C1 segment of cervical spinal cord (tissue), 14 donors: ENCODE measurements at regions not wholly inside any gene's neighbourhood (a gene's known extent, or its start where the extent isn't known, plus 50 kb on each side); places are given as distances from the start of the nearest gene placed in this dataset.
"Not testable (repeated sequence)": the region's sequence is repeated elsewhere in the genome, so short reads cannot be mapped to it uniquely, and the experiment has no call there.

Experiments used
- DNase-seq, 14 donors: peaks; one replicate each; lab custom pipeline; 2025; lab: John Stamatoyannopoulos, UW

DNA sequence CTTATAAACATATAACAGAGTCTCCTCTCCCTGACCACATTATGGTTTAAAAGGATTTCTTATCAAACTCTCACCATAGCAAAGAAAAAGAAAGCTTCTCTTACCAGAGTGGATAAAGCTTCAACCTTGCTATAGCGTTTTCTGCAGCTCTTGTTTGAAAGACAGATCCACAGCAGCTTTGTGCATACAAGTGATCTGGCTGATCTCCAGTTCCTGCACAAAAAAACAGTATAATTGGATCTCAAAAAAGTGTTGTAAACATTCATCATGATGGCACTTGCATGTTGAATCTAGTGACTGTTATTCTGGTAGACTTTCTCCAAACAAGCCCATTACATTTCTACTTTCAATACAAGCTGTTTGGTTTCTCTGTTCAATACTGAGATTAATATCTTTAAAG, 178.9 kb upstream of the MGAT4C start:
- DNase-seq: no peak

DNA sequence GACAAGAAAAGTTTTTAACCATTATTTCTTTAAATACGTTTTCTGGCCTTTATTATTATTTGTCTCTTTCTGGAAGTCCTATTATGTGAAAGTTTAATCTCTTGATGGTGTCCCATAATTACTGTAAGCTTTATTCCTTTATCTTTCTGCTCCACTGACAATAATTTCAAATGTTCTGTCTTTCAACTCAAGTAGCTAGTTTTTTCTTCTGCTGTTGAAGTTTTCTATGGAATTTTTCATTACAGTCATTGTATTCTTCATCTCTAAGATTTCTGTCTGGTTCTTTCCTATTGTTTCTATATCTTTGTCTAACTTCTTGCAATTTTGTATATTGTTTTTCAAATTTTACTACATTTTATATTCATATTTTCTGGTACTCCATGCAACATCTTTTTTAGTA, 173.6 kb upstream of the MGAT4C start:
- no peak for DNase-seq

DNA sequence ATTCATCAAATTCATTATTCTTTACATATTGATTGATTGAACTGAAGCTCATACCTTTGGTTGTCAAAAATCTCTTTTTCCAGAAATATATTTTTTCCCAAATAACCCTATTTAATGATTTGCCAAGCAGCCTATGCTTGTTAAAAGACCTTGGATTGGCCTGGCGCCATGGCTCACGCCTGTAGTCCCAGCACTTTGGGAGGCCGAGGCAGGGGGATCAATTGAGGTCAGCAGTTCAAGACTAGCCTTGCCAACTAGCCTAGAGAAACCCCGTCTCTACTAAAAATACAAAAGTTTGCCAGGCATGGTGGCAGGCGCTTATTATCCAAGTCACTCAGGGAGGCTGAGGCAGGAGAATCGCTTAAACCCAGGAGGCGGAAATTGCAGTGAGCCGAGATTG, 165.1 kb upstream of the MGAT4C start:
- no peak for DNase-seq

DNA sequence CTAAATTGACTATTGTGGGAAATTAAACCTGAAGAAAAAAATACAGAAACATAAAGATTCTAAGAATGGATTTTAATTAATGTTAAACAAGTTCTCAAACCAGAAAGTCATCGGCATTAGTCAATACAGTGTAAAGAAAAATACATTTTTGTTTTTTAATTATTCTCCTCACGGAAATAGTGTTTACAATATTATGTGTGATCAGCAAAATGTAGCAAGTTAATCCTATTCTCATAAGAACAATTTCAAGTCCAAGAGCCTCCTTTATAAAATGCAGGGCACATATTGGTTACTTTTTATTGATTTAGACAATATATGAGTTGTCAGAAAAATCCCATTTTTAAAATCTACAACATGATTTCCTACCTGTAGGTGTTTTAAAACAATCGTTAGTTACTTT, 158.0 kb upstream of the MGAT4C start:
- DNase-seq: no peak

DNA sequence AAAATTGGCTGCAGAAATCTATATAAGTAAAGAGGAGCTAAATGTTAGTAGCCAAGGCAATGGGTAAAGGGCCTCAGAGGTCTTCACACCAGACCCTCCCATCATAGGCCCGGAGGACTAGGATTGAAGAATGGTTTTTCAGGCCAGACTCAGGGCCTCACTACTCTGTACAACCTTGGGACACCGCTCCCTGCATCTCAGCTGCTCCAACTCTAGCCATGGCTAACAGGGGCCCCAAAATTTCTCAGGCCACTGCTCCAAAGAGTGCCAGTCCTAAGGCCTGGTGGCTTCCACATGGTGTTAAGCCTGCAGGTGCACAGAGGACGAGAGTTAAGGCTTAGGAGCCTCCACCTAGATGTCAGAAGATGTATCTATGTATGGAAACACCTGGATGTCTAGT, 155.5 kb upstream of the MGAT4C start:
- DNase-seq: no peak

DNA sequence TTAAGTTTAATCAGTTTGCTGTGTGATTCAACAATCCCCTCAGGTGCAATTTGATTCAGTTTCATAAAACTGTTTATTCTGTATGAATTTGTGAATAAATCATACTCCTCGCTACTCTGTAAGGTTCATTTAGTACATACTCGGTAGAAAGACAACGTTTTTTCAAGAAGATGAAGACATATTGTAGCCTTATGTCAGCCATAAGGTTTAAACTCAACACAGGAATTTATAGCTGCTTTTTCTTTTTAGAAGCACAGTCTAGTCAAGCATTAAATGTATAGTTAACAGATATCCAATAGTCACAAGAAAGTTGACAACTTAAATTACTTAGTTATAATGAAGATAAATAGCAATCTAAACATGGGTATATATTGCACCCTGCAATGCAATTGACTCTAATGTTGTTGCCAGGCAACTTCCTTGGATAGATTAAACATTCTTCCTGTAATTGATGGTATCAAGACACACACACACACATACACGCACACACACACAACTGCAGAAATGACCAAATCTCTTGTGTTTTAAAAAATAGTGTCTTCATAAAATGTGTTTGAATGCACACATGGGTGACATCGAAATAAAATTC, 151.5 kb upstream of the MGAT4C start:
- DNase-seq: no peak

DNA sequence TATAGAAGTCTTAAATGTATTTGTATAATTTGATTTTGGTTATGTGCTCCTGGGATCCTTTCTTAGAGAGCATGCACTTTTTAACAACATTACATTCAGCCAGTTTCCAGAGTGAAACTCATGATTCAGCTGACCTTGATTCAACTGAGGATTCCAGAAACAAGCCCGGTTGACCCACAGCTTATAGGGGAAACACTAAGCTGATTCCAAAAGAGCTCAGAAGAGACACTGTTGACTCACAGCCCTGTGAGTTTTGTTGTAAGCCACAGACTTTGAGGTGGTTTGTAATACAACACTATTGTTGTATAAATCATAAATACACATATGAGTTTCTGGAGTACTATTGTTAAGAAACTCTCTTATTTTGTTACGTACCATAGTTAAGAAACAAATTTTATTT, 133.8 kb upstream of the MGAT4C start:
- no peak for DNase-seq

DNA sequence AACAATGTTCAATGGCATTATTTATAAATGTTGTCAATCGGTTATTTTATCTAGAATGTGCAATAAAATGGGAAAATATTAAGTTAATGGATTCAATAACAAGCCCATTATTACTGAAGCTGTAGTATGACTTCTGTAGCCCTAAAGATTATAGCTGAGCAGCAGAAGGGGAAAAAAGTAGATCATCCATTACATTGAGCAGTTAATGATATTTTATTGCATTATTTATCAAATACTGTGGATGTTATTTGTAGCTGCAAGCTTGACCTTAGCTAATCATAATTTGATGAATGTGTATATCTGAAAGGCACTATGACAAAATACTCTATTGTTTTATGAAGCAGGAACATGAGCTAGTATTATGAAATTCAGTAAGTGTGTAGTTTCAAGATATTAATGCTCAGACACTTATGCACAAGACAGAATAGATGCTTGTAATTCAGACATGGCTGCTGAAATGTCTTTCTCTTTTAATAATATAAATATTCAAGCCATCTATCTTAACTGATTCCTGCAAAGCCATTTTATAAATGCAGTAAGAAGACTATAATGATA, 131.5 kb upstream of the MGAT4C start:
- no peak for DNase-seq

DNA sequence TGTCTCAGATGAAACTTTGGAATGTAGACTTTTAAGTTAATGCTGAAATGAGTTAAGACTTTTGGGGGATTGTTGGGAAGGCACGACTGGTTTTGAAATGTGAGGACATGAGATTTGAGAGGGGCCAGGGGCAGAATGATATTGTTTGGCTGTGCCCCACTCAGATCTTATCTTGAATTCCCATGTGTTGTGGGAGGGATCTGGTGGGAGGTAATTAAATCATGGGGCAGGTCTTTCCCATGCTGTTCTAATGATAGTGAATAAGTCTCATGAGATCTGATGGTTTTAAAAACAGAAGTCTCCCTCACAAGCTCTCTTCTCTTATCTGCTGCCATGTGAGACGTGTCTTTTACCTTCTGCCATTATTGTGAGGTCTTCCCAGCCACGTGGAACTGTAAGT, 127.6 kb upstream of the MGAT4C start:
- not testable (repeated sequence) for DNase-seq

DNA sequence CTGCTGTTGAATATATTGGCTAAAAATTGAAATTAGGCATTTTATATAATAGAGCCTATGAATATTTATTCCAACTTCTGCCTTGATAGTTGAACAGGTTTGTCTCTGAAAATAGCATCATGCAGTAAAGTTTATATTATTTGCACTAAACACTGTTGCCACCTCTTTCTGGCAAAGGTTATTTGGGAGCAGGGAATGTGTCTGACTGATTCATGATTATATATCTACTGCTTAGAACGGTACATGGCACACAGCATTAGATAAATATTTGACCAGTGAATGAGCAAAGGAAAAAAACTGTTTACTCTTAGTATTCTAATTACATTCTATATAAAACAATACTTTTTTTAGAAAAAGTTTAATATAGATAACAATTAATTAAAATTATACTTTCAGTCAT, 123.1 kb upstream of the MGAT4C start:
- no peak for DNase-seq

DNA sequence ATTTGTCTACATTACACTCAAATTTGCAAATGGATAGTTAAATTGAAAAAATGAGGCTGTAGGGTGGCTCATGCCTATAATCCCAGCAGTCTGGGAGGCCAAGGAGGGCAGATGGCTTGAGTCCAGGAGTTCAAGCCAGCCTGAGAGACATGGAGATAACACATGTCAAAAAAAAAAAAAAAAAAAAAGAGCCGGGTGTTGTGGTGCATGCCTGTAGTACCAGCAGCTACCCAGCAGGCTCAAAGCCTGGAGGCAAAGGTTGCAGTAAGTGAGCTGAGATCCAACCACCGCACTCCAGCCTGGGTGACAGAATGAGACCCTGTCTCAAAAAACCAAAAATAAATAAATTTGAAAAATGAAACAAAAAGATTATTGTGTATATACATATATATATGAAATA, 119.9 kb upstream of the MGAT4C start:
- DNase-seq: no peak

DNA sequence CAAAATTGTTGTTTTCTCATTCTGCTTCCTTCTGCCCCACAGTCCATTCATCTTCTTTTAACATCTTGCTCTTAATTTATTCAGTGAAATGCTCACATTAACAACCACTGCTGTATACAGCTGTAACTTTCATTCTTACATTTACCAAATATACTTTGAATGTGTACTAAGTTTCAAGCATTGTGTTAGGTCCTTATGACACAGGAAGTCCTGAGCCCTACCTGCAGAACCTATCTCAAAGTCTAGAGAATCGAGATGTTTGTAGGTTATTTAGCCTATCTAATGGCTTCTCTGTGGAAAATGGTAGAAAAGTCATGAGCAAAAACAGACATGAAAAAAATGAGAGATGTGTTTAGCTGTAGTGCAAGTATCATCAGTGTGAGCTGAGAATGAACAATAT, 117.6 kb upstream of the MGAT4C start:
- DNase-seq: no peak

DNA sequence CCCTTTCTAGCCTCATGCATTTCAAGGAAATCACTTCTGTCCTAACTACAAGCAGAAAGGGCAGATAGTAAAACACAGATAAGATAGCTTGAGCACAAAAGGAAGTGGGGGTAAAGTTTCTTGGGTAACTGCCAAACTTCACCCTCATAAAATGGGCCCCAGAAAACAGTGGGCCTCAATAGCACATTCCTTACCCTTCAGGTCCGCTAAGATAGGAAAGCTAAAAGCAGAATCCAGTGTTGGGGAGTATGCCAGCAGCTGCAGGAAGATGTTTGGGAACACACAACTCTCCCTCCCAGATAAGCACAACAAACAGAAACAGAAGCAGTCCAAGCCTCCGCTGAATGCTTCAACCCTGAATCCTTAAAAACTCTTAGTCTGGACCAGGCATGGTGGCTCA, 110.9 kb upstream of the MGAT4C start:
- no peak for DNase-seq

DNA sequence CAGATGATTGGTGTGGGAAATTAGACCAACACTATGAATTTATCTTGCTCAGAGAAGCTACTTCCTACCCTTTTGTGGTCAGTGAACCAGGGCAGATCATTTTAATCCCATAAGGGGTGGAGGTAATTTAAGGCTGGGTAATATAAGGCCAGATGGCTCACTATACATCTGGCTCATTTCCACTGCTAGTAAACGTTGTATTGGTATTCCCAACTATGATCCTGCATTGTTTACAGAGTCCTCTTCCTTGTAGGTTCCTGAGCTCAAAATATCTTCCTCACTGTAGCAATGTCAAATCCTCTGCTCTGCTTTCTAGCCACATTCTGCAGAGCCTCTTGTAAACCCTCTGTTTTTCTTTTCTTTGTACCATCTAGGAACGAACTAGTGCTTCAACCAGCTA, 93.0 kb upstream of the MGAT4C start:
- no peak for DNase-seq

DNA sequence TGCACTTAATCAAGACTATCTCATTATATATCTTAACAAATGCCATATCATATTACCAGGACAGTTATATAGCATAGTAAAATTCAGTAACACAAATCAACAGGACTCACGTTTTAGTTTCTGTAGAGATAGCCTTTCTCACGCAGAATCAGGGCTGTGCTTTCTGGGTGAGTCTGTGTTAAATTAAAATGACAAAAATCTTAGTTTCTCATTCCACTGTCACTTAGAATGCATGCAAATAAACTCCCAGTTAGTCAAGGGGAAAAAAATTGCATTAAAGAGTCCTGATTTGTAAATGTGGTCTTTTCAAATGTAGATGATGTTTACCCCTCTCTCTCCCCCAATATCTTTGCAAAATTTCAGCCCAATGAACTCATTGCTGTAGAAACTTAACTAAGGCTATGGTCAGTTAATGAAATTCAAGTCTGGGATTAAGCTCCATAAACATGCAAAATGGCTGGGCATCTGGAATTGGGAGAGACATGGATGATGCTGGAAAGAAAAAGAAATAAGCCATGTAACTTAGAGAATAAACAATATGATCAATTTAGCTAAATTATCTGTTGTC, 77.8 kb upstream of the MGAT4C start:
- no peak for DNase-seq

DNA sequence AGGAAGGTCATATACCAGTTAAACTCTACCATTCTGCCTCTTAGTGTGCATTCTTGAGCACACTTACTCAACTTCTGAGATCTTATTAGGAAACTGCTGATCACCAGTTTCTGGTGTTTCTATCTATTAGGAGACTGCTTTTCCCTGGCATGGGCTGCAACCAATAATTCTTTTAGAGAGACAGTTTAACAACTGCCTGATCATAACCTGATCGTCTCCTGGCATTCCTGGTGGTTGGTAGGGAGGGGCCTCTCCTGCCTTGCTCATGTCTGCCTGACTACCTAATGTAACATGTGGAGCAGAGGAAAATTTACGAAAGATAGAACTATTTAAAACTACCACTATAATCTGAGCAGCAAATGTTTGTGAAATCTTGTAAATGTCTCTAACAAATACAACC, 75.3 kb upstream of the MGAT4C start:
- no peak for DNase-seq

DNA sequence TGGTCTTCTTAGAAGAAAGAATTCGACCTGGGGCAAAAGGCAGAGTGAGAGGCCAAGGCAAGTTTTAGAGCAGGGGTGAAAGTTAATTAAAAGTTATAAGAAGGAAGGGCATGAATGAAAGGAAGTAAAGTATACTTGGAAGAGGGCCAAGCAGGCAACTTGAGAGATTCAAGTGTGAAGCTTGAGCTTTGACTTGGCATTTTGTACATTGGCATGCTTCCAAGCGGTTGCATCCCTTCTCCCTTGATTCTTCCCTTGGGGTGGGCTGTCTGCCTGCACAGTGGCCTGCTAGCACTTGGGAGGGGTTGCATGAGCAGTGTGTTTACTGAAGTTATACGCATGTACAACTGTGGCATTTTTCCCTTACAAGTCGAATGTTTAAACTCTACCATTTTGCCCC, 74.8 kb upstream of the MGAT4C start:
- no peak for DNase-seq

DNA sequence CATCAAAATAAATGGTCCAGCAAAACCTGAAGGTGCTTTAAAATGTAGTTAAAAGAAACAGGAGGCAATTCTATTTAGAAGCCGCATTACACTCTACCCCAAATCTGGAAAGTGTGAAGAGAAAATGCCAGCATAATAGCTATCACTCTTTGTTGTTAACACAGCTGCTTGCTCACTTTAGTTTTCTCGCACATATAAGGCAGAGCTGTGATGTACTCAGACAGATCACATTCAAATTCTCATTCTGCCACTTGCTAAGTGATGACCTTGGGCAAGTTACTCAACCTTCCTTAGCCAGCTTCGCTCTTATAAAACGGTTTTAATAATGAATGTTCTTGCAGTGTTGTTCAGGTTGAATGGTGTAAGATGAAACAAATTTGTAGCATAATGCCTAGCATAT, 56.0 kb upstream of the MGAT4C start:
- no peak for DNase-seq
